ENCODE measurements at regions not wholly inside any gene's neighbourhood (a gene's known extent, or its start where the extent isn't known, plus 50 kb on each side); places are given as distances from the start of the nearest gene placed in this dataset.

DNA sequence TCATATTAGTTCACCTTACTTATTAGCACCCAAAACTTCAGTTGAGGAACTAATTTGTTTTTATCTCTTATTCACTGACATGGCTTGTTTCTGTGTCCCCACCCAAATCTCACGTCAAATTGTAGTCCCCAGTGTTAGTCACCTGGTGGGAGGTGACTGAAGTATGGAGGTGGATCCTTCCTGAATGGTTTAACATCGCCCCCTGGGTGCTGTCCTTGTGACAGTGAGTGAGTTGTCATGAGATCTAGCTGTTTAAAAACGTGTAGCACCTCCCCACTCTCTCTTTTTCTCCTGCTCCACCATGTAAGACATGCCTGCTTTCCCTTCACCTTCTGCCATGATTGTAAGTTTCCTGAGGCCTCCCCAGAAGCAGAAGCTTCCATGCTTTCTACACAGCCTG lies 75.0 kb upstream of the HECTD2 start:
- Mint-ChIP-seq H3K27ac (no peak overlapping the region), H3K9me3 (no peaks in the 10 kb centered on the region), H3K36me3 (ENCODE audit: low read depth) (no peaks in the 10 kb centered on the region), H3K4me1 (no peaks in the 10 kb centered on the region), H3K4me3 (no peak overlapping the region), H3K27me3 (peaks cover 2% of the 10 kb centered on the region)
- no peak for DNase-seq
- POLR2A ChIA-PET = no interaction called here
- CTCF ChIA-PET = no interaction called here

GRCh38 chr10:91339729-91340128 lies 70.4 kb upstream of the HECTD2 start:
- no peaks in the 10 kb centered on the region for H3K9me3 Mint-ChIP-seq
- H3K27me3 Mint-ChIP-seq = no peaks in the 10 kb centered on the region
- POLR2A ChIA-PET = no interaction called here
- DNase-seq = no peak
- H3K27ac Mint-ChIP-seq = no peak overlapping the region
- no peak overlapping the region for H3K4me3 Mint-ChIP-seq
- H3K4me1 Mint-ChIP-seq = no peaks in the 10 kb centered on the region
- CTCF ChIA-PET = no interaction called here
- H3K36me3 Mint-ChIP-seq (ENCODE audit: low read depth) = no peaks in the 10 kb centered on the region

GRCh38 chr10:91340613-91341362 lies 69.4 kb upstream of the HECTD2 start:
- CTCF ChIA-PET = no interaction called here
- Mint-ChIP-seq H3K9me3 (no peaks in the 10 kb centered on the region), H3K27ac (no peak overlapping the region), H3K4me3 (no peak overlapping the region), H3K27me3 (no peaks in the 10 kb centered on the region), H3K36me3 (ENCODE audit: low read depth) (no peaks in the 10 kb centered on the region), H3K4me1 (no peaks in the 10 kb centered on the region)
- no peak for DNase-seq
- POLR2A ChIA-PET = no interaction called here

GRCh38 chr10:91341686-91342085 lies 68.5 kb upstream of the HECTD2 start:
- DNase-seq = no peak
- Mint-ChIP-seq H3K27ac (no peak overlapping the region), H3K9me3 (no peaks in the 10 kb centered on the region), H3K4me3 (no peak overlapping the region), H3K4me1 (no peaks in the 10 kb centered on the region), H3K27me3 (no peaks in the 10 kb centered on the region), H3K36me3 (ENCODE audit: low read depth) (no peaks in the 10 kb centered on the region)
- CTCF ChIA-PET = no interaction called here
- POLR2A ChIA-PET = no interaction called here

- H3K27ac Mint-ChIP-seq = no peak overlapping the region
- no peaks in the 10 kb centered on the region for H3K9me3 Mint-ChIP-seq
- no peaks in the 10 kb centered on the region for H3K36me3 Mint-ChIP-seq (ENCODE audit: low read depth)
- no peaks in the 10 kb centered on the region for H3K4me1 Mint-ChIP-seq
- POLR2A ChIA-PET = no interaction called here
- no peak overlapping the region for H3K4me3 Mint-ChIP-seq
- CTCF ChIA-PET = no interaction called here
- no peak for DNase-seq
- no peaks in the 10 kb centered on the region for H3K27me3 Mint-ChIP-seq
Observed at GRCh38 chr10:91343010-91343409, 67.1 kb upstream of the HECTD2 start.

- ChIA-PET POLR2A (no interaction called here), CTCF (no interaction called here)
- H3K4me3 Mint-ChIP-seq = no peak overlapping the region
- H3K9me3 Mint-ChIP-seq = no peaks in the 10 kb centered on the region
- no peaks in the 10 kb centered on the region for H3K36me3 Mint-ChIP-seq (ENCODE audit: low read depth)
- DNase-seq = no peak
- no peaks in the 10 kb centered on the region for H3K27me3 Mint-ChIP-seq
- H3K27ac Mint-ChIP-seq = no peak overlapping the region
- H3K4me1 Mint-ChIP-seq = no peaks in the 10 kb centered on the region
Observed at GRCh38 chr10:91344117-91344856, 65.9 kb upstream of the HECTD2 start.

GRCh38 chr10:91345716-91346115 lies 64.4 kb upstream of the HECTD2 start:
- no peaks in the 10 kb centered on the region for H3K9me3 Mint-ChIP-seq
- H3K27me3 Mint-ChIP-seq = no peaks in the 10 kb centered on the region
- H3K27ac Mint-ChIP-seq = no peak overlapping the region
- ChIA-PET CTCF (no interaction called here), POLR2A (no interaction called here)
- H3K4me3 Mint-ChIP-seq = no peak overlapping the region
- no peaks in the 10 kb centered on the region for H3K4me1 Mint-ChIP-seq
- H3K36me3 Mint-ChIP-seq (ENCODE audit: low read depth) = no peaks in the 10 kb centered on the region
- DNase-seq = no peak

DNA sequence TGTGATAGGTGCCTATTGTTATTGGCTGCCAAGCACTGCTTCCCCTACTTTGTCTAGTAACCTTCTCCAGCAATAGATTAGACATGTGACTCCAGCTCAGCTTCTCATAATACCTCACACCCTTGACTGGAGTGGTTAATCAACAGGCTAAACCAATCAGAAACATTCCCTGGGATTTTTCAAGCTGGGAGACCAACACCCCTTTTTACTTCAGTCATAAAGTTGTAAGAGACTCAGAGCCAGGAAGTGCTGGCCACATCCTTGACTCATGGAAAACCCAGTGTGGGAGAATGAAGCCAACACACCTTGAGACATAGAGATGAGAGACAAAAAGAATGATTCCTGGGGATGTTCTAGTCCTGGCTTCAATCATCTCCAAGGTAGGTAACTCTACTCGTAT lies 62.6 kb upstream of the HECTD2 start:
- POLR2A ChIA-PET = no interaction called here
- no peak overlapping the region for H3K27ac Mint-ChIP-seq
- CTCF ChIA-PET = no interaction called here
- no peaks in the 10 kb centered on the region for H3K9me3 Mint-ChIP-seq
- H3K4me1 Mint-ChIP-seq = no peaks in the 10 kb centered on the region
- H3K27me3 Mint-ChIP-seq = no peaks in the 10 kb centered on the region
- no peak overlapping the region for H3K4me3 Mint-ChIP-seq
- DNase-seq = no peak
- no peaks in the 10 kb centered on the region for H3K36me3 Mint-ChIP-seq (ENCODE audit: low read depth)

DNA sequence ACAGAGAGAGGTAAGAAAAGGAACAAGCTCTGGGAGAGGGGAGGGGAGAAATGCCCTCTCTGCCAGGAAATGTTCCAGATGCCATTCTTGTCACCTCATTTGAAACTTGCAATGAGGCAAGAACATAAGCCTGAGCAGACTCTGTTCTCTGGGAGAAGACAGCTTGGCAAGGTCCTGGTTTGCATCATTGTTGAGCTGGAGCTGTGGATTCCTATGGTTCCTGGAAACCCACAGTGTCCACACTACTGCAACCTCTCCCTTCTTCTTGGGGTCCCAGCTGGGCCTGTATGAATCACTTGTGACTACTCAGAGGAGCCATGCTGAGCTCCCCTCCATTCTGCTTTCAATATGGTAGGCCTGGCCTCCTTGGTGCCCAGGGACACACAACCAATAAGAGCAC lies 60.8 kb upstream of the HECTD2 start:
- Mint-ChIP-seq H3K36me3 (ENCODE audit: low read depth) (no peaks in the 10 kb centered on the region), H3K4me1 (no peaks in the 10 kb centered on the region), H3K9me3 (no peaks in the 10 kb centered on the region), H3K27ac (no peak overlapping the region), H3K4me3 (no peak overlapping the region), H3K27me3 (no peaks in the 10 kb centered on the region)
- DNase-seq = no peak
- POLR2A ChIA-PET = no interaction called here
- CTCF ChIA-PET = no interaction called here

DNA sequence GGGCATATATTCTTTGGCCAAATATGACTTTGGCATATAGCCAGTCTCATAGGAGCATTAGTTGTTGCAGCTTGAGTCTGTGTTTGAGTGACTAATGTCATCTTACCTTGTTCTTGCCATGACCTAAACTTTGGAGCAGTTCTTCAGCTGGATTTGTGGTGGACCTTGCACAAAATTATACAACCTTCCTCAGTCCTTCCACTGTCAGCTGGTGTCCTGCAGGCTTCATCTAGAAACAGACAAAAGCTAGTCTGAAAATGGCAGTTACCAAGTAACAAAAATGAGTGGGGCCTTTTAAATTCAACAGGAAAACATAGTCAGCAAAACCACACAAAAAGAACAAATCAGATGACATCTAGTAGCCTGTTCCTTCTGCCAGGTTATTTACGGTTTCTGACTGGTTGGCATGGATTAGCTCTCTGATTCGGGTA lies 59.5 kb upstream of the HECTD2 start:
- Mint-ChIP-seq H3K36me3 (ENCODE audit: low read depth) (no peaks in the 10 kb centered on the region), H3K9me3 (no peaks in the 10 kb centered on the region), H3K27ac (no peak overlapping the region), H3K4me3 (no peak overlapping the region), H3K27me3 (peaks cover 3% of the 10 kb centered on the region), H3K4me1 (no peaks in the 10 kb centered on the region)
- no peak for DNase-seq
- CTCF ChIA-PET = interaction anchor here (0.7 to 1.7 kb wide), 3 partner anchors 52 to 286 kb away, joined by 3 to 5 read pairs (median 3); no protein-coding TSS in a partner anchor
- POLR2A ChIA-PET = no interaction called here

DNA sequence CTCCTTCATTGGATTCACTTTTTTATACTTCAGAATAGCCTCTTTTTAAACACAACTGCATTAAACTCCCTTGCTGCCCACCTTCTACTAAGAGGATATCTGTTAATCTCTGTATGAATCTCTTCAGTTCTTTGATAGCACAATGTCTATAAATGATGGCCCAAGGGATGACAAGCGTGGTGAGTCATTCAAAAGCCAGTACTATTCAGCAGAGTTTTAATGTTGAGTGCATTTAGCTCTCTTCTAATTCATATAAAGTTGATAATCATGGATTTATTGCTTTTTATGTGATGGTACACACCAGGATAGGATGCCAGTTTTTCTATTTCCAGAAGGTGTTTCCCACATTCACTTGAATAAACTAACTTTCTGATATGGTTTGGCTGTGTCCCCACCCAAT lies 57.4 kb upstream of the HECTD2 start:
- Mint-ChIP-seq H3K36me3 (ENCODE audit: low read depth) (no peaks in the 10 kb centered on the region), H3K27me3 (peaks cover 10% of the 10 kb centered on the region), H3K4me1 (no peaks in the 10 kb centered on the region), H3K9me3 (no peaks in the 10 kb centered on the region), H3K4me3 (no peak overlapping the region), H3K27ac (no peak overlapping the region)
- ChIA-PET POLR2A (no interaction called here), CTCF (no interaction called here)
- no peak for DNase-seq

DNA sequence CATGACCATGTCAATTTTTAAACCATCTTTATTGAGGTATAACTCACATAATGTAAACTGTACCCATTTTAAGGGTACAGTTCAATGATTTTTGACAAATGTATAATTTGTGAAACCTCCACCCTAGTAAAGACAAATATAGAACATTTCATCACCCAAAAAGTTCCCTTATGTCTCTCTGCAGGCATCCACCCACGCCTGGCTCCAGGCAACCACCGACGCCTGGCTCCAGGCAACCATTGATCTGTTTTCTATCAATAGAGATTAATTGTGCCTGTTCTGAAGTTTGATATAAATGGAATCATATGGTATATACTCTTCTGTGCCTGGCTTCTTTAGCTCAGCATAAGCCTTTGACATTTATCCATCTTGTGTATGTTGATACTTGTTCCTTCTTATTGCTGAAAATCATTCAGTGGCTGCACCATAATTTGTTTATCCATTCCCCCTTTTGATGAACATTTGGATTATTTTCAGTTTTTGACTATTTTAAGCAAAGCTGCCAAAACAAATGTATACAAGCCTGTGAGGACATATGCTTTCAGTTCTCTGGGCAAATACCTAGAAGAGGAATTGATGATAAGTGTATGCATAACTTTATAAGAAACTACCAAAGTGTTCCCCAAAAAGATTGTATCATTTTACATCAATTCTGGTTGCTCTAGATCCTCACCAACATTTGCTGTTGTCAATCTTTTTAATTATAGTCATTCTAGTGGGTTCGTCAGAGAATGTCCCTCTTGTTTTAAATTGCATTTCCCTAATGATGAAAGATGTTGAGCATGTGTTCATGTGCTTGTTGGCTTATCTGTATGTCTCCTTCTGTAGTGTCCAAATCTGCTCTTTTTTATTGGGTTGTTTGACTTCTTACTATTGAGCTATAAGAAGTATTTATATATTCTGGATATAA lies 55.7 kb upstream of the HECTD2 start:
- Mint-ChIP-seq H3K27ac (no peak overlapping the region), H3K36me3 (ENCODE audit: low read depth) (no peaks in the 10 kb centered on the region), H3K4me1 (no peaks in the 10 kb centered on the region), H3K4me3 (no peak overlapping the region), H3K27me3 (peaks cover 15% of the 10 kb centered on the region), H3K9me3 (no peaks in the 10 kb centered on the region)
- CTCF ChIA-PET = interaction anchor here (0.8 kb wide), 1 partner anchor 56 kb away, joined by 3 read pairs; no protein-coding TSS in a partner anchor
- DNase-seq = no peak
- POLR2A ChIA-PET = no interaction called here

DNA sequence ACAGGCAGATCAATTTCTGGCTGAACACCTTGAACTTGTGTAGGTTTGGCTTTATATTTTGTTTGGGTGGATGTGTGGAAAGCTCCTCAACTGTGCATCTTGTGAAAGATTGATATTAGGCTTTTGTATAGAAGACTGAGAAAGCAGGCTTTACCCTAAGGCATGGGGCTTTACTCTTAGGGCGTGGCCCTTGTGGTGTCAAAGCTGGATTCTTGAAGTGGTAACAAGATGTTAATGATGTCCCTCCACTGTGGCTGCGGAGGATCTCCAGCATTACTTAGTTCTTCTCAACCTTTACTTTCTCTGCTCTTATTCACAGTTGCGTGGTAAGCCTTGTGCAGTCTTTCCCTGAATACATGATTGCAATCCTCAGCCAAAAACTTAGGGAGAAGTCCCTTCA lies 54.1 kb upstream of the HECTD2 start:
- Mint-ChIP-seq H3K9me3 (no peaks in the 10 kb centered on the region), H3K27ac (no peak overlapping the region), H3K4me3 (no peak overlapping the region), H3K27me3 (peaks cover 23% of the 10 kb centered on the region), H3K4me1 (no peaks in the 10 kb centered on the region), H3K36me3 (ENCODE audit: low read depth) (no peaks in the 10 kb centered on the region)
- ChIA-PET POLR2A (no interaction called here), CTCF (no interaction called here)
- no peak for DNase-seq

All from activated CD4-positive, alpha-beta memory T cell treated with anti-CD3 and anti-CD28 coated beads, Interleukin-2, amount 10 ng/mL, durations not matched to agents 7 days and 5 days (primary cell).